ENCODE measurements at regions not wholly inside any gene's neighbourhood (a gene's known extent, or its start where the extent isn't known, plus 50 kb on each side); places are given as distances from the start of the nearest gene placed in this dataset.

DNA sequence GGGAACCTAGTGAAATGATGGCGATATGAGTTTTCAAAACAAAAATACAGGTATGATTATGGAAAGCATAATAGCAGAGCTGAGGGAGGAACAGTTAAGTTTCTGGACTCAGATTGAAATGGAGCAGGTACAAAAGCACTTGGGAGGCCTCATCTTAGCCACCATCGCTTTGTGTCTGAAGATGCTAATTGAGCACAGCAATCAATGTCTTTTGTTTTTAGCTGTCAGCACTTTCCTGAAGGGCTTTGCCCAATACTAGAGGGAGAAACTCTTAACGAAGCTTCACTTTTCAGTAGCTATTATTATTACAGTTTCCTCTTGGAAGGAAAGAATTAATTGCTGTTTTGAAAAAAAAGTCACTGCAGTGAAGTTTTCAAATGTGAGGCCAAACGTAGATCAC lies 348.7 kb downstream of the RWDD3 start:
- DNase-seq (ENCODE audit: low read depth), result no peak
- TF ChIP-seq, protein P1, sequence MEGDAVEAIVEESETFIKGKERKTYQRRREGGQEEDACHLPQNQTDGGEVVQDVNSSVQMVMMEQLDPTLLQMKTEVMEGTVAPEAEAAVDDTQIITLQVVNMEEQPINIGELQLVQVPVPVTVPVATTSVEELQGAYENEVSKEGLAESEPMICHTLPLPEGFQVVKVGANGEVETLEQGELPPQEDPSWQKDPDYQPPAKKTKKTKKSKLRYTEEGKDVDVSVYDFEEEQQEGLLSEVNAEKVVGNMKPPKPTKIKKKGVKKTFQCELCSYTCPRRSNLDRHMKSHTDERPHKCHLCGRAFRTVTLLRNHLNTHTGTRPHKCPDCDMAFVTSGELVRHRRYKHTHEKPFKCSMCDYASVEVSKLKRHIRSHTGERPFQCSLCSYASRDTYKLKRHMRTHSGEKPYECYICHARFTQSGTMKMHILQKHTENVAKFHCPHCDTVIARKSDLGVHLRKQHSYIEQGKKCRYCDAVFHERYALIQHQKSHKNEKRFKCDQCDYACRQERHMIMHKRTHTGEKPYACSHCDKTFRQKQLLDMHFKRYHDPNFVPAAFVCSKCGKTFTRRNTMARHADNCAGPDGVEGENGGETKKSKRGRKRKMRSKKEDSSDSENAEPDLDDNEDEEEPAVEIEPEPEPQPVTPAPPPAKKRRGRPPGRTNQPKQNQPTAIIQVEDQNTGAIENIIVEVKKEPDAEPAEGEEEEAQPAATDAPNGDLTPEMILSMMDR (IDR thresholded peaks at IDR 0.05; ENCODE audit: control insufficient read depth, extremely low read depth, insufficient read depth), result no peak
- no peak overlapping the region for H3K4me3 ChIP-seq (ENCODE audit: low read depth, low read length)

DNA sequence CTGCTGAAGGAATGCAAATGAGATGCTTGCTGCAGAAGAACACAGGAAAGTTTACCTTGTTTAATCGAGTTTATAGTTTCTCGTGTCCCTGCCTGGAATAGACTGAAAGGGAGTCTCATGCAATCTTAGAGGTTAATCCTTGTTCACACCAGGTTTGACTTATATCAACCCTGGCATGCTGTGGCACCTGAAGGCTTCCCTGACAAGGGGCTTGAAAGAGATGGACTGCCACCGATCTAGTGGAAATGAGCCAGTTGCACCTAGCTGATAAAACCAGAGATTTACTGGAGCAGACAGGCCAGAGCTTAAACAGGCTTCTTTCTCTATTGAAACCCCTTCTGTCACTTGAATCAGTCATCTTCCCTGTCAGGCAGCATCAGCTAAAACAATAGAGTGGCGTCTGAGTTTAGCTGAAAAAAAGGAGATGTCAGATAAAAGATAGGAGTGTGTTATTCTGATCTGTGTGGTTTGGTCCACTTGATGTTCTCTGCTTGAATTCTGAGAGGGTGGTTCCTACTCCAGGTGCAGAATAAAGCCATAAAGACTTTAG lies 349.7 kb downstream of the RWDD3 start:
- no peak overlapping the region for H3K4me3 ChIP-seq (ENCODE audit: low read depth, low read length)
- TF ChIP-seq, protein P1 (IDR thresholded peaks at IDR 0.05; ENCODE audit: control insufficient read depth, extremely low read depth, insufficient read depth), result no peak
- no peak for DNase-seq (ENCODE audit: low read depth)

DNA sequence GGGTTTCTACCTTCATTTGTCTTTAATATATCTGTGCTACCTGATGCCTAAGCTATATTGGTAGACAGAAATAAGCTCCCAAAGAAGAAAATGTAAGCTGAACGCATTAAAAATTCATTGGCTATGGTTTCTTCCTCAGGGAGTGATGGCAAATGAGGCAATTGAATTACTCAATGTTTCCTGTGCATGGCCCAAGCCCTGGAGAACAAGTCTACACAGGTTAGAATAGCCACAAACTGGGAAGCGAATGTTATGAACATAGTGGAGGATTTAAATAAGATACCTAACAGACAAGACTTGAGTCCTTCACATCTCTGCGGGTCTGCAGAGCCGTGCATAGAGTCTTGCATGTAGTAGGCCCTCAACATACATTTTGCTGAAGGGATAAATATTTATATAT lies 350.3 kb downstream of the RWDD3 start:
- TF ChIP-seq, protein P1 (IDR thresholded peaks at IDR 0.05; ENCODE audit: control insufficient read depth, extremely low read depth, insufficient read depth), result no peak
- H3K4me3 ChIP-seq (ENCODE audit: low read depth, low read length), result no peak overlapping the region
- DNase-seq (ENCODE audit: low read depth), result no peak

DNA sequence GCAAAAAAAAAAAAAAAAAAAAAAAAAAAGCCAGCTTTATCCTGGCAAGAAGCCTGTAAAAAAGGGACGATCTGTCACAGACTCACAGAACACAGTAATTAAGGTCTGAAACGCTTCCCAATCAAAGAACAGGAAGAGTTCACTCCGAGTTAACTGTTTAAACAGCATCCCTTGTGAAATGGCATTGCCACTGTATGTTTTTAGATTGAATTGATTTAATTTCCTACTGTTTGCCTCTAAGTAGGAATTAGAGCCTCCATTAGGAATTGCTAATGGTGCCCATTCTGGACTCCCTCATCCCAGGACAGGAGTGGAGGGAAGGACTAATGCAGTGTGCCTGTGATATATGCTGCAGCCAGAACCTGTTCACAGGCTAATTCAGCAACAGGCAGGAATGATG lies 370.8 kb downstream of the RWDD3 start:
- H3K4me3 ChIP-seq (ENCODE audit: low read depth, low read length), result no peak overlapping the region
- TF ChIP-seq, protein P1 (IDR thresholded peaks at IDR 0.05; ENCODE audit: control insufficient read depth, extremely low read depth, insufficient read depth), result no peak
- DNase-seq (ENCODE audit: low read depth), result no peak

- TF ChIP-seq, protein P1 (IDR thresholded peaks at IDR 0.05; ENCODE audit: control insufficient read depth, extremely low read depth, insufficient read depth), result no peak
- no peak overlapping the region for H3K4me3 ChIP-seq (ENCODE audit: low read depth, low read length)
- DNase-seq (ENCODE audit: low read depth), result no peak
Observed at GRCh38 chr1:95614197-95614596, 380.2 kb downstream of the RWDD3 start.

GRCh38 chr1:95615421-95615820 lies 381.4 kb downstream of the RWDD3 start:
- DNase-seq (ENCODE audit: low read depth), result no peak
- H3K4me3 ChIP-seq (ENCODE audit: low read depth, low read length), result no peak overlapping the region
- TF ChIP-seq, protein P1 (IDR thresholded peaks at IDR 0.05; ENCODE audit: control insufficient read depth, extremely low read depth, insufficient read depth), result no peak

- H3K4me3 ChIP-seq (ENCODE audit: low read depth, low read length), result no peak overlapping the region
- TF ChIP-seq, protein P1 (IDR thresholded peaks at IDR 0.05; ENCODE audit: control insufficient read depth, extremely low read depth, insufficient read depth), result no peak
- DNase-seq (ENCODE audit: low read depth), result no peak
Observed at GRCh38 chr1:95620076-95620475, 386.1 kb downstream of the RWDD3 start.
